ENCODE measurements at regions not wholly inside any gene's neighbourhood (a gene's known extent, or its start where the extent isn't known, plus 50 kb on each side); places are given as distances from the start of the nearest gene placed in this dataset.

DNA sequence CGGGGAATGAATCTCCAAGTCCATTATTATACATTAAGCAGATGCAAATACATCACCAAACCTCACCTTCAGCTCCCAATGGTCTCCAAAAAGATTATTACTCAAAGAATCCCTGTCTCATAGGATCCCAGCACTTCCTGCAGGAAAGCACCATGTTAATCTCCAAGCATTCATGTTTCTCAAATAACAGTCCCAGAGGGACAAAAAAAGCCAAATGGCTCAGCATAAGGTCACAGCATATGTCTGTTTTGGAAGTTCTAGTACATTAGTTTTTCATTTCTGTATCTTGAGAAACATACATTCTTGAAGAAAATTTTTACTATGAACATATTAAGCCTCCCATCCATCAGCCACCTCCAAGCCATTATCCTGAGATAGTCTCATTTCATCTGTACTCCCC is 103.3 kb downstream of the METTL4 start:
- no peak for DNase-seq

DNA sequence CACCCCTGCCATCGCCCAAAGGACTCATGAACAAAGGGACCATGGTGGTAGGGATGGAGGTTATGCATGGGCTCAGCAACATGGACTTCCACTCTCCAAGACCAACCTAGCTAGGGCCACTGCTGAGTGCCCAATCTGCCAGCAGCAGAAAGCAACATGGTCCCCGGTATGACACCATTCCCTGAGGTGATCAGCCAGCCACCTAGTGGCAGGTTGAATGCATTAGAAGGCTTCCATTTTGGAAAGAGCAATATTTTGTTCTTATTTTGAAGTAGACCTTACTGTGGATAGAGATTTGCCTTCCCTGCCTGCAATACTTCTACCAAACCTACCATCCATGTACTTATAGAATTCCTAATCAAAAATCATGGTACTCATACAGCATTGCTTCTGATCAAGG is 99.8 kb downstream of the METTL4 start:
- no peak for DNase-seq

DNA sequence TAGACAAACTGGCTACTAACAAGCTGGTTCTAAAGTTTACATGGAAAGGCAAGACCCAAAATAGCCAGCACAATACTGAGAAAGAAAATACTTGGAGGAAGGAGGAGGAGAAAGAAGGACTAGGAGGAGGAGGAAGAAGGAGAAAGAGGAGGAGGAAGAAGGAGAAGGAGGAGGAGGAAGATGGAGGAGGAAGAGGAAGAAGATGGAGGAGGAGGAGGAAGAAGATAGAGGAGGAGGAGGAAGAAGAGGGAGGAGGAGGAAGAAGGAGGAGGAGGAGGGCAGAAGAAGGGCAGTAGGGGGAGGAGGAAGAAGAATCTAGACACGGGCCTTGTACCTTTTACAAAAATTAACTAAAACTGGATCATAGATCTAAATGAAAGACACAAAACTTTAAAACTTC is 92.6 kb downstream of the METTL4 start:
- no peak for DNase-seq

DNA sequence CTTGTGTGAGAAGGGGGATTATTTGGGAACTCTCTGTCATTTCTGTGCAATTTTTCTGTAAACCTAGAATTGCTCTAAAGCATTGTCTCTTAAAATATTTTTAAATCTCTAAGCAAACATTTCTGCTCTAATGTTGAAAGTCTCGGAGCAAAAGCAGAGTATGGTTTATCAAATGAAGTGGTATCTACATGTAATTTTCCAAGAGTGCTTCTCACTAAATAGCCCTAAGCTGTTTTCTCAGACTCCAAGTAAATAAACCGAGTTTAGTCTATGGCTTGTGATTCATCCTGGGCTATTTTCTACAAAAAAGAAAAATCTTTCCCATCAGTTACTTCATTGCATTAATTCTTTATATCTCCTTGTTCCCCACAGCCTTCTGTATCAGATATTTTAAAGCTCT is 90.8 kb downstream of the METTL4 start:
- DNase-seq = no peak

DNA sequence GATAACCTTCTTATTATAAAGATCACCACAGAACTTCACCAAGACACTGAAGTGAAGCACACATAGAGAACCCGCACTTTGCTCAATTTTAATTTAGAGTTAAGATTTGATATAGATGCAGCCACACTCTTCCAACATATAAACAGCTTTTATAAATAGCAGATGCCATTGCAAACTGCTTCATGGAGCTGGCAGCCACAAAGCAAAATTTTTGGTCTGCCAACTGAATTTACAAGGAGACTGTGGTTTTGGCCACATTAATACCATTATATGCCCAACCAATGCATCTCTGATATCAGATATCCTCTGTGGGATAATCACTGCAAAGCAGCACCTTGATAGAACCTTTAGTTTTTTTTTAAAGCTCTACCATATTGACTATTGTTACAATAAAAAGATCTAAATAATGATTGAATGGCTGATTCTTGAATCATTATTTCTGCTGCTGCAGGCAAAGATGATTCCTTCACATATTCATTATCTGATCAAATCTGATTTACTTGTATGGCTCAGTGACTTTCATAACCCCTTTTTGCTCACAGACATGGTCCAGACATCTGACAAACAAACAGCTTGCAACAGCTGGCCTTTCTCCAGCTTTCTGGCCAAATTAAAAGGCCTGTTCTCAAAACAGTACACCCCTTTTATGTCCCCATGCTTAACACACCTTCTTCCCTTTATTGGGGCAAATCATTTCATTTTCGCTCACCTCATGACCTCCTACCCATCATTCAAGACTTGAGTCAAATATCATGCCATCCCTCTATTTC is 88.4 kb downstream of the METTL4 start:
- no peak for DNase-seq

DNA sequence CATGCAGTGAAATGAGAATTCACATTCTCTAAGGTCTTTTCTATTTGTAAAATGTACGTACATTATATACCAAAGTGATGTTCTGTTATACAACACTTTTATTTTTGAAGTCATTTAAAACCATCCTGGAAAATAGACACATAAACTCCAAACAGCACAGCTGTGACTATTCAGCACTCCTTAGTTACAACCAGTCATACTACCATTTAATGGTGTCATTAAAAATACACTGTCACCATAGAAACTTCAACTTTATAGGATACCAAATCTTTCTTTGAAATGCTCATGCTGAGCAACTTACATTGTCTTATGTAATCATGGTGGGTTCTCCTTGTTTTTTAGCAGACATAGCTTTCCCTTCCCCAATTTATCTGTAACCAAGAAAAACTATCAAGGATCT is 85.3 kb downstream of the METTL4 start:
- DNase-seq = no peak

DNA sequence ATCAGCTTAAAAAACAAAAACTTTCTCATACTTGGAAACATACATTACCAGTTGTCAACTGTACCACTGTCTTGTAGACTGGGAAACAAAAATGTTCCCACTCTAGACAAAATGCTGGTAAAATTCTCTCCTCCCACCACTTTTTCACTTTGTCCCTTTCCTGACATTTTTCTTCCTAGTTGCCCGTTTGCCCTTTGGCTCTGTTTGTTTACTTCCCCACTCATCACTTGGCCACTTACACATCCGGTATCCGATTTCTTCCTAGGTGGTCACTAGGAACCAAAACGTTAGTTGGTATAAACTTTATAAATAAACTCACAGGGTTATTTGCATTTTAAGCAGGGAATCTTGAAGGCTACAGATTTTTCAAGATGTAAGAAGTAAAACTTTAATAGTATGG is 84.9 kb downstream of the METTL4 start:
- no peak for DNase-seq
